Tibial nerve (tissue), 4 donors: ENCODE measurements at regions not wholly inside any gene's neighbourhood (a gene's known extent, or its start where the extent isn't known, plus 50 kb on each side); places are given as distances from the start of the nearest gene placed in this dataset.

Experiments used
- DNase-seq, 2 donors: peaks; one replicate each; pipeline ENCODE4 v3.0.0-alpha.2; 2019; ENCODE audit warnings: low spot score in 2 of 2
- H3K27ac ChIP-seq, 4 donors: fragments of 200-600 bp; sonication (generic) in 3 of 4; one replicate each; pipeline ENCODE4 v1.5.1; 2017 to 2019; ENCODE audit warnings: mild to moderate bottlenecking in 1 of 4
- H3K27me3 ChIP-seq, 2 donors: fragments of 200-600 bp; sonication (generic) in 1 of 2; one replicate each; pipeline versions ENCODE4 v1.5.1 to v1.6.0; 2017 to 2019
- H3K36me3 ChIP-seq, 3 donors: fragments of 200-600 bp; sonication (generic); one replicate each; pipeline ENCODE4 v1.5.1; 2018 to 2019
- H3K4me1 ChIP-seq, 4 donors: fragments of 200-600 bp; sonication (generic) in 3 of 4; one replicate each; pipeline ENCODE4 v1.5.1; 2017 to 2019
- H3K4me3 ChIP-seq, 4 donors: fragments of 200-600 bp; sonication (generic) in 3 of 4; one replicate each; pipeline ENCODE4 v1.5.1; 2017 to 2019; ENCODE audit warnings: mild to moderate bottlenecking in 1 of 4, moderate library complexity in 1 of 4
- H3K9me3 ChIP-seq, 4 donors: fragments of 200-600 bp; sonication (generic) in 3 of 4; one replicate each; pipeline ENCODE4 v1.5.1; 2017 to 2019
- CTCF ChIP-seq, 5 experiments: fragments of 200-600 bp in 3 of 5; fragments of 450-650 bp in 2 of 5; sonication (generic) in 3 of 5; IDR thresholded peaks; one replicate each; pipeline ENCODE4 v1.5.1; 2016 to 2019; ENCODE audit warnings: antibody characterized with exemption in 5 of 5, mild to moderate bottlenecking in 3 of 5, moderate library complexity in 2 of 5
- EP300 ChIP-seq, 2 donors: sonication (generic); formaldehyde crosslinking; IDR thresholded peaks; one replicate each; pipeline ENCODE4 v1.6.1; 2017; ENCODE audit warnings: antibody characterized with exemption in 2 of 2, mild to moderate bottlenecking in 1 of 2
- POLR2A ChIP-seq, 2 donors: fragments of 450-650 bp; IDR thresholded peaks; one replicate each; pipeline ENCODE4 v1.6.1; 2017; ENCODE audit warnings: antibody characterized with exemption in 2 of 2, mild to moderate bottlenecking in 2 of 2, moderate library complexity in 2 of 2
- WGBS, 2 donors: methylation state at CpG; one replicate each; pipeline ENCODE4 v1.1.5; 2018; 5-methylcytosine and 5-hydroxymethylcytosine counted together

GRCh38 chr18:67216846-67217245, 299.7 kb downstream of the DSEL start:
- WGBS, 2 donors: 47 to 61% methylated on average over 1 of the region's 1 CpG

GRCh38 chr18:67215686-67216085, 300.8 kb downstream of the DSEL start:
- 95% methylated on average over 15 to 25 of the region's 25 CpGs for WGBS, 2 donors
- H3K27ac ChIP-seq: no peak overlapping the region

More at GRCh38 chr18:67216846-67217245, 299.7 kb downstream of the DSEL start:
- H3K4me3 ChIP-seq: no peak overlapping the region
- no peak for TF ChIP-seq POLR2A (IDR thresholded peaks at IDR 0.05)
- no peak for TF ChIP-seq EP300 (IDR thresholded peaks at IDR 0.05)
- no peak for TF ChIP-seq CTCF (IDR thresholded peaks at IDR 0.05)
- H3K27me3 ChIP-seq: no peaks in the 10 kb centered on the region
- no peaks in the 10 kb centered on the region for H3K36me3 ChIP-seq
- H3K4me1 ChIP-seq: no peaks in the 10 kb centered on the region
- H3K27ac ChIP-seq: no peak overlapping the region
- H3K9me3 ChIP-seq: no peaks in the 10 kb centered on the region
- no peak for DNase-seq

DNA sequence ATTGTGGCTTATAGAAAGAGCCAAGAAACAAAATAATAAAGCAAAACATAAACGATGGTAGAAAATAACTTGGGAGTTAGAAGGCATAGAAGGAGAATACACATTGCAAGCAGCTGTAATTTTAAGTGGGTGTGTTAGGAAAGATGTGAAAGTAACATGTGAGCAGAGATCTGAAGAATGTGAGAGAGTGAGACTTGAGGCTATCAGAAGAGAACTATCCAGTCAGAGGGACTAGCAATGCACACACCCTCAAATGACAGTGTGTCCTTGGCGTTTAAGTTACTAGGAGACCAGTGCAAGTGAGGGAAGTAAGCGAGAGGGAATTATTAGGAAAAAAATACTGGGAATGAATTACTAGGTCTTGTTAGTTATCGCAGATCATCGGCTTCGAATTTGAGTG, 304.9 kb downstream of the DSEL start:
- no peak overlapping the region for H3K4me3 ChIP-seq
- no peak overlapping the region for H3K27ac ChIP-seq
- 70 to 72% methylated on average over 6 of the region's 6 CpGs for WGBS, 2 donors
- H3K4me1 ChIP-seq: no peaks in the 10 kb centered on the region
- TF ChIP-seq POLR2A (IDR thresholded peaks at IDR 0.05): no peak
- TF ChIP-seq CTCF (IDR thresholded peaks at IDR 0.05): no peak
- no peak for TF ChIP-seq EP300 (IDR thresholded peaks at IDR 0.05)
- no peaks in the 10 kb centered on the region for H3K36me3 ChIP-seq
- no peak for DNase-seq
- H3K27me3 ChIP-seq: no peaks in the 10 kb centered on the region
- no peaks in the 10 kb centered on the region for H3K9me3 ChIP-seq

More at GRCh38 chr18:67215686-67216085, 300.8 kb downstream of the DSEL start:
- Histone ChIP-seq H3K36me3 (no peaks in the 10 kb centered on the region), H3K4me3 (no peak overlapping the region), H3K27me3 (no peaks in the 10 kb centered on the region), H3K4me1 (no peaks in the 10 kb centered on the region), H3K9me3 (no peaks in the 10 kb centered on the region)
- no peak for DNase-seq
- TF ChIP-seq CTCF (IDR thresholded peaks at IDR 0.05) (no peak), EP300 (IDR thresholded peaks at IDR 0.05) (no peak), POLR2A (IDR thresholded peaks at IDR 0.05) (no peak)

GRCh38 chr18:67200665-67201064, 315.9 kb downstream of the DSEL start:
- no peak for DNase-seq
- 70 to 72% methylated on average over 8 of the region's 8 CpGs for WGBS, 2 donors
- Histone ChIP-seq H3K27ac (no peak overlapping the region), H3K4me3 (no peak overlapping the region), H3K27me3 (no peaks in the 10 kb centered on the region), H3K9me3 (no peaks in the 10 kb centered on the region), H3K4me1 (no peaks in the 10 kb centered on the region), H3K36me3 (no peaks in the 10 kb centered on the region)
- no peak for TF ChIP-seq POLR2A (IDR thresholded peaks at IDR 0.05)

GRCh38 chr18:67199993-67200617, 316.4 kb downstream of the DSEL start:
- Histone ChIP-seq H3K27ac (no peak overlapping the region), H3K4me1 (no peaks in the 10 kb centered on the region), H3K9me3 (no peaks in the 10 kb centered on the region), H3K4me3 (no peak overlapping the region), H3K36me3 (no peaks in the 10 kb centered on the region), H3K27me3 (no peaks in the 10 kb centered on the region)
- DNase-seq: peak in 1 of 2 donors; percentile 16
- TF ChIP-seq EP300 (IDR thresholded peaks at IDR 0.05): no peak
- peak; percentile 54 to 61 (median 57) for TF ChIP-seq CTCF (IDR thresholded peaks at IDR 0.05)
- TF ChIP-seq POLR2A (IDR thresholded peaks at IDR 0.05): no peak
- 41 to 44% methylated on average over 3 of the region's 3 CpGs for WGBS, 2 donors
